NCI-H446 (cell line): ENCODE measurements at regions not wholly inside any gene's neighbourhood (a gene's known extent, or its start where the extent isn't known, plus 50 kb on each side); places are given as distances from the start of the nearest gene placed in this dataset.

Experiments
- DNase-seq, 2 experiments: peaks; one replicate each; lab custom pipeline; 2025; lab: John Stamatoyannopoulos, UW

DNA sequence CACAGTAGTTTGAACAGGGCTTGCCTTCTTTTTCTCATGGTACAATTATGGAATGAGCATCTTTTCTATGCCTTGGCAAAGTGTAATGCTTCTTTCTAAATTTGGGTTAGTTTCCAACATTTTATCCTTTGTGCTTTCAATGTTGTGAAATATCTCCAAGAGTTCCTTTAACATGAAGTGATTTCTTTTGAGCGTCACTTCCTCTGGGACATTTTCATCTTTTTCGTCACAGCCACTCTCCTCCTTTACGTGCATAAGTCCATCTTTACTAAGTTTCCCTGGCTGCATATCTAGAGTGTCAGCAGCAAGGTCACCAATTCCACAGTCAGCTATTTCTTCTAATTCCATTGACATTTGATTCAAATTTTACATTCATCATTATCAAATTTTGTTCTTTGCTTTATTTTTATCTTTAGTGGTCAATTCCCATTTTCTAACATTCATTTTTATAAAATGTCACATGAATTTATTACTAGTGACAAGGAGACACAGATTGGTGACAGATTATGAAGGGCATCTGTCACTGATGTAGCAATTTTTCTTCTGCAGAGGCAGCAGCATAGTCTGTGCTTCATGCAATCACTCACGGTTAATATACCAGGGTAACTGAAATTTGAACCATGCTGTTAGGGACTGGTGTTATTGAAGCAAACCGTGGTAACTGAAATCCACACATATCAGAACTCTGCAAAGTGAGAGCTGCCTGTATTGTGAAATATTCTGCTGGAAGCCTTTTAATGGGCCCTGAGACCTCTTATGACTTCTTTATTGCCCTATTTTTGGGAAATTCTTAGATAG lies 126.5 kb upstream of the THBS1 start:
- no peak for DNase-seq

- peak in 1 of 2 experiments; percentile 33 for DNase-seq
These were observed 125.3 kb upstream of the THBS1 start for GRCh38 chr15:39455471-39455991.

DNA sequence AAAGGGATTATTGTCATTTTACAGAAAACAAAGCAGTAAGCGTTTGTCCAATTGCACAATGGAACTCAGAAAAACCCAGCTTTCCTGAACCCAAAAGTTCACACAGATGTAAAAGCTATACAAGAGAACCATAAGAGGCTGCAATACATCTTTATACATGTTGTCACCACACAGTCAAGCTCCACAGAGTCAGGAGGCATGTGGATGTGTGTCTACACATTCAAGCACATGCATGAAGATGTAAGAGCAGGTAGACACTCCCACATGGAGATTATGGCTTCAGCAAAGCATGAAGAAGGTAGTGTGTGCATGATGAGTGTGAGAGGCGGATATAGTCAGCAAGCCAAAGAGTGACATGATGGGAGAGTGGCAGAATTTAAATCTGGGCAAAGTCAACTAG lies 124.7 kb upstream of the THBS1 start:
- no peak for DNase-seq

GRCh38 chr15:39456582-39457330 lies 124.1 kb upstream of the THBS1 start:
- DNase-seq, result no peak

DNA sequence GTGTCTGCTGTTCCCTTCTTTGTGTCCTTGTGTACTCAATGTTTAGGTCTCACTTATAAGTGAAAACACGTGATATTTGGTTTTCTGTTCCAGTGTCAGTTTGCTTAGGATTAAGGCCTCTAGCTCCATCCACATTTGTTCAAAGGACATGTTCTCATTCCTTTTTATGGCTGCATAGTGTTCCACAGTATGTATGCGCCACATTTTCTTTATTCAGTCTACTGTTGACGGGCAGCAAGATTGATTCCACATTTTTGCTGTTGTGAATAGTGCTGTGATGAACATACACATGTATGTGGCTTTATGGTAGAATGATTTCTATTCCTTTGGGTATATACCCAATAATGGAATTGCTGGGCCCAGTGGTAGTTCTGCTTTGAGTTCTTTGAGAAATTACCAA lies 122.7 kb upstream of the THBS1 start:
- DNase-seq, result no peak

- DNase-seq, result no peak
These were observed 121.3 kb upstream of the THBS1 start for GRCh38 chr15:39459548-39459947.

- DNase-seq, result no peak
These were observed 120.1 kb upstream of the THBS1 start for GRCh38 chr15:39460748-39461147.

DNA sequence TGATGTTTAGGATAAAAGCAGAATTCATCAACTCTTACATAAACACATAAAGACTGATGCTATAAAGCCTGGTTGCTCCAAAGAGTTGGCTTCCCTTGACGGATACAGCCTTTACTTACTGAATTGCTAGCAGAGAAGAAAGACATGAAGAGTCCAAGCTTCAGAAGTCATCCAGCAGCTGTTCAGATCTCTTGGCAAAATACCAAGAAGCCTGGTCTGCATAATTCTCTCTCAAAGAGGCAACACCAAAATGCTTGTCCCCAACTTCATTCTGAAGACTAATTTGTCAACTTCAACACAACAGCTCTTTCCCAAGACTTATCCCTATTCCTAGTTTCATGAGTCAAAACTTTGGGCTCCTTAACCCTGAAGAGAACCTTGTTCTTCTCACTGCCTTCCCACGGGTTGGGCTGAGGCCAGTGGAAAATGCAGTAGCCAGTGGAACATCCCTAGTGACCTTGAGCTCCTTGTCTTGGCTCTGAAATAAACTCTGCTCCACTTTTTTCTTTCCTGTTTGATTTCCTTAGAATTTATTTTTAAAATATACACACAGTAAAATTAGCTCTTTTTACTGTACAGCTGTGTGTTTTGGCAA lies 119.2 kb upstream of the THBS1 start:
- peak in 1 of 2 experiments; percentile 26 for DNase-seq

- DNase-seq, result no peak
These were observed 118.2 kb upstream of the THBS1 start for GRCh38 chr15:39462691-39463090.

DNA sequence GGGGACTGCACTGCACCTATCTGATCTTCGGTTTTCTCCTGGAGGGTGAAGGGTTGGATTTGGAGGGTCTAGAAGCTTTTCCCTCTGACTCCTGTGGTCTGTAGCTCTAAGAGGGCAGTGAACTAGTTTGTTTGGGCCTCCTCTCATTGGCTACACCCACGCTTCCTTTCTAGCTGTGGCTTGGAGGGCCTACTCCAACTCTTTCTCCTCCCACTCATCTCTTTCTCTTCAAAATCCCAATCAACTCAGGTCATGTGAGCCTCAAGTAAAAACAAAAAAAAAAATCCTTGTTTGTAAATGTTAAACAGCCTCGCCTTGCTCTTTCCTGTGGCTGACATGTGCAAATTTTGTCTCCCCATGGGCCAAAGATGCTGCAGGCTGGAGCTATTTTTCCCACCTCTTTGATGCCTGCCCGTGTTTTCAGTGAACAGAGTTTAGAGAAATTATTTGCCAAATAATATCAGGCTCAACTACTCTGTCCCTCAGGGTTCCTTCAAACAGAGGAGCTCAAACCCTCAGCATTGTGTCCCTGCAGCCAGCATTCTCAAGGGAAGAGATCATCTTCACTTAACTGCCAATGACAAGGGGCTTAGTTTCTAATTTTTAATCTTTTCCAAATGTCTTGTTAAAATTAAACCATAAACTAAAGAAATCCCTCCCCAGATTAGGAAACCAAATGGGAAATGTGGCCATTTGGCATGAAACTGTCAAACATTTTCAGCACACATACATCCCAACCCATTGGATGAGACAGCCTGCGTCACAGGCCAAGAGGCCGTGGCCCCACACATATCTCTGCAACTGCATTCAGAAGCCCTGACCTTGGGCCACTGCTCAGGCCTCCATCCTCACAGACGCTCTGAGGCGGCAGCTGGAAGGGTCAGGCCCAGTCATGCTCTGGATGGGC lies 114.8 kb upstream of the THBS1 start:
- DNase-seq, result no peak

DNA sequence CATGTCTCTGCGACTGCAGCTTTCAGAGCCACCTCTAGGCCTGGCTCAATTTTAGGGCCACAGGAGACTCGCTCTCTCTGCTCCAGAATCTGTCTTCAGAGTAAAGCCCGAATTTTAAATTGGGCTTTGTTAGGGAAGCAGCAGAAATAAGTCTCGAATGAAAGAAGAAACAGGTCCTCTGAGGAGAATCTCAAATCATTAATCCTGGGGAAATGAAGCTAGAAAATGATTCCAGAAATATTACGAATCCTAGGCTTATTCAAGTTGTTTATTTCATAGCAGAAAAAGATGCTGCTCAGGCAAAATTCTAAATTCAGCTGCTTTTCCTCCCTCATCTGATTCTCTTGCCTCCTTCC lies 114.2 kb upstream of the THBS1 start:
- no peak for DNase-seq

- no peak for DNase-seq
These were observed 112.5 kb upstream of the THBS1 start for GRCh38 chr15:39468331-39468730.

DNA sequence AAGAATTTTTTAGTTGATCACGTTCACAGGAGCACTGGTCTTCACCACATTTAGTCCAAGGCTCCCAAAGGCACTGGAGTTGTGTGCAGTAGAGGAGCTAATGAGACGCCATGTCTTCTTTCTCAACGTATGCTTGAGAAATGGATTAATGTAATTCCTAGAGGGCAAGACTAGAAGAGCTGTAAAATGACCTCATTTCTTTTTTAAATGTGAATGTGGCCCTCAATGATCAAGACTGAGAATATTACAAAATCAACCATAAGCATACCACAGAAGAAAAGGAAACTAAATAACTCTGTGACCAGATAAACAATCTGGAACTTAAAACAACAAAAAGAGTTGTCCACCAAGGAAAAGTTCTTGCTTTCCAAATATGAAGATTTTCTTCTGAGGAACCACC lies 112.1 kb upstream of the THBS1 start:
- no peak for DNase-seq

- no peak for DNase-seq
These were observed 108.9 kb upstream of the THBS1 start for GRCh38 chr15:39471785-39472574.

DNA sequence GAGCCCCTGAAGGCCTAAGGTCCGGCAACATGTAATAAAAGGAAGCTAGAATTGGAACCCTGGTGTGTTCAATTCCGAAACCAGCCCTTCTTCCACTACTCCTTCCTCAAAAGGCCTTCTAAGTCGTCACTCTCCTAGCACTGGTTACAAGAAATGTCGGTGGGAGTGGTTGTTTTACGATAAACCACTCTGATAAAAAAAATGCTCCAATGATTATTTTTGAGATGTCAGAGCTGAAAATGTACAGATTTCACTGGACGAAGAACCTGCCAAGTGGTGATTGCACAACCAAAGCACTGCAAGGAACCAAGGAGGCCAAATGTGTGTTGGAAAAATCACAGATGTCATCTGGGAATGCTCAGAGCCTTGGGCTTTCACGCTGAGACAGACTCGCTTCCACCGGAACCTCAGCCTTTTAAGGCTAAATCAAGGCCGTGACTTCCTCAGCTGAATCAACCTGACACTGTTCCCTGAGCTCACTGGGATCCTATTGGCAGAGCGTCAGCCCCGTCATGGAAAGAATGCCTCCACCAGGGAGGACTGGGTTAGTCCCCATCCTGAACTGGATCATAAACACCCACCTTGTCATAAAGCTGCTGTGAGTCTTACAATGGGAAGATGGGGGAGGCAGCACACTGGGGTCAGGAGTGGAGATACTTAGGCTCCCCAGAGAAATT lies 108.1 kb upstream of the THBS1 start:
- DNase-seq, result no peak

GRCh38 chr15:39473298-39473947 lies 107.5 kb upstream of the THBS1 start:
- peak in 1 of 2 experiments; percentile 32 for DNase-seq

DNA sequence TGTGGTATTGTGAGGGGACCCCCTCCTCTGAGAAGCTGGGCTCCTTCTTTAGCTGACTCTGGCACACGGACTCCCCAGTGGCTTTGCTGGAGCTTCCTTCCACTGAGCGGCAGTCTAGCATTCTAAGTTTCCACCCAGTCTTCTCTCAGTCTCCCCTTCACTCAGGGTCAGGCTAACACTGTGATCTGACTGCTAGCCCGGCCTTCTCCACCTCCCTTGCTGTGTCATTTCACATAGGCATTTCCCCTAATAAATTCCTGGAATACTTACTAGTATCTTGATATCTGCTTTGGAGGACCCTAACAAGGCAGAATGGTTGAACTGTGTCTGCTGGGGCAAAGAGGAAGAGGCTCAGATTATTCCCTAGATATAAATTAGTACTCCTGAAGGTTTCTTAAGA lies 106.2 kb upstream of the THBS1 start:
- no peak for DNase-seq

- no peak for DNase-seq
These were observed 101.9 kb upstream of the THBS1 start for GRCh38 chr15:39478996-39479395.

- DNase-seq, result no peak
These were observed 101.0 kb upstream of the THBS1 start for GRCh38 chr15:39479911-39480310.

GRCh38 chr15:39482459-39482858 lies 98.4 kb upstream of the THBS1 start:
- no peak for DNase-seq
